EH (cell line): ENCODE measurements at regions not wholly inside any gene's neighbourhood (a gene's known extent, or its start where the extent isn't known, plus 50 kb on each side); places are given as distances from the start of the nearest gene placed in this dataset.
A peak's percentile ranks its signal among the peaks of the same experiment; 100 is the strongest.
"Not testable (repeated sequence)": the region's sequence is repeated elsewhere in the genome, so short reads cannot be mapped to it uniquely, and the experiment has no call there.

Experiments
- DNase-seq: peaks from one replicate; pipeline ENCODE4 v3.0.0-alpha.2; 2015; ENCODE audit warnings: low read depth

DNA sequence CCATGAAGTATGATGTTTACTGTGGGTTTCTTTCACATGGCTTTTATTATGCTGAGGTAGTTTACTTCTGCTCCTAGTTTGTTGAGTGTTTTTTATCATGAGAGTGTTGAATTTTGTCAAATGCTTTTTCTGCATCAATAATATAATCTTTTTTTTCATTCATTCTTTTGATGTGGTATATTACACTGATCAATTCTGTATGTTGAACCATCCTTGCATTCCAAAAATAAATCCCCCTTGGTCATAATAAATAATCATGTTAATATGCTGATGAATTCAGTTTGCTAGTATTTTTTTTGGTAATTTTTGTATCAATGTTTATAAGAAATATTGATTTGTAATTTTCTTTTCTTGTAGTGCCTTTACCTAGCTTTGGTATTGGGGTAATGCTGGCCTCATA is 97.9 kb upstream of the ZNF648 start:
- DNase-seq: no peak

DNA sequence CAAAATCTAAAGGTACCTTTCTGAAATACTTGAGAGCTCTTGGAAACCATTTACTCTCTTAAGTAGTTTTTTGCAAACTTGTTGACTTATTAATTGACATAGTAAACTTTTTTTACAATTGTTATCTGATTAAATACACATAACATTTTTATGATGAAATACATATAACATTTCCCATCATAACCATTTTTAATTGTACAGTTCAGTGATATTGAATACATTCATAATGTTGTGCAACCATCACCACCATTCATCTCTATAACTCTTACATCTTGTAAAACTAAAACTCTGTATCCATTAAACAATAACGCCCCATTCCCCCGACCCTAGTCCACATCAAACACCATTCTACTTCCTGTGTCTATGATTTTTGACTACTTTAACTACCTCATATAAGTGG is 95.7 kb upstream of the ZNF648 start:
- DNase-seq: no peak

DNA sequence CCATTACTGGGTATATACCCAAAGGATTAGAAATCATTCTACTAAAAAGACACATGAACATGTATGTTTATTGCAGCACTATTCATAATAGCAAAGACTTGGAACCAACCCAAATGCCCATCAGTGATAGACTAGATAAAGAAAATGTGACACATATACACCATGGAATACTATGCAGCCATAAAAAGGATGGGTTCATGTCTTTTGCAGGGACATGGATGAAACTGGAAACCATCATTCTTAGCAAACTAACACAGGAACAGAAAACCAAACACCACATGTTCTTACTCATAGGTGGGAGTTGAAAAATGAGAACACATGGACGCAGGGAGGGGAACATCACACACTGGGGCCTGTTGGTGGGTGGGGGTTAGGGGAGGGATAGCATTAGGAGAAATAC is 92.9 kb upstream of the ZNF648 start:
- not testable (repeated sequence) for DNase-seq

DNA sequence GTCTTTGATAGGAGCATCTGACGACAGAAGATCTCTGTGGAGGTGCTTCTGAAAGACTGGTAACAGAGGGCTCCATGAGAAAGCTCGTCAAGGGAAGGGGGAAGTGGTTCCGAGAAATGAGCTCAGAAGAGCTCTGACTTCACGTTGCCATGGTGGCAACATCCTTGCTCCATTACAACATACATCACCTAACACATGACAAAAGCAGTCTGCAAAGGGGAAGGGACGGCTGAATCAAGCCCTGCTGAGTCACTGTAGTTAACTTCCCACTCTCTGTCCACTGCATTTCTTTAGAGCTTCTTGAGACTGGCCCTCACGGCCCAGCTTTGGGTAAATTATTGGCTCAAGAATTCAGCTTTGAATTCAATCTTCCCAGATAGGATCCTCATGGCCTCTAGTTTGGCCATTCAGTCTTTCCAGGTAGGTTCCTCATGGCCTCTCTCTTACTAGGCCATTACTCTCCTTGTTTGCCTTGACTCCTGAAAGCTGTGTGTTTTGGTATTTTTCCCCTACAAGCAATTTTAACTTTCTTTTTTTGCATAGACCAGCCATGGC is 88.0 kb upstream of the ZNF648 start:
- peak; percentile 78 for DNase-seq

DNA sequence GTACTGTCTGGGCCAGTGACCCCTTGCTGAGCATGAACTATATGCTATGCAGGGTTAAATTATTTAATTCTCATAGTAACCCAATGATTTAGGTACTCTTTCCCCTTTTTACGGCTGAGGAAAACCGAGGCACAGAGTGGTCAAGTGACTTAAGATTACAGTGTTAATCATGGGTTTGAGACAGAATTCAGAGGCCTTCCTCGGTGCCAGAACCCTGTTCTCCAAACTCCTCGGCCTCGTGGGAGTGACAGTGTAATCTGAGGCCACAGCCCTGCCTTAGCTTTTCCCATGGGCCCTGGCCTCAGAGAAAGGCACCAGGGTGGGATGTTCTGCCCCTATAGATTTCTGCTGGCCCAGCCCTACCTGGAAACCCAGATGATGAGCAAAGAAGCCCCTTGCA is 86.4 kb upstream of the ZNF648 start:
- DNase-seq: no peak

GRCh38 chr1:182147136-182147820 is 85.8 kb upstream of the ZNF648 start:
- DNase-seq: no peak

DNA sequence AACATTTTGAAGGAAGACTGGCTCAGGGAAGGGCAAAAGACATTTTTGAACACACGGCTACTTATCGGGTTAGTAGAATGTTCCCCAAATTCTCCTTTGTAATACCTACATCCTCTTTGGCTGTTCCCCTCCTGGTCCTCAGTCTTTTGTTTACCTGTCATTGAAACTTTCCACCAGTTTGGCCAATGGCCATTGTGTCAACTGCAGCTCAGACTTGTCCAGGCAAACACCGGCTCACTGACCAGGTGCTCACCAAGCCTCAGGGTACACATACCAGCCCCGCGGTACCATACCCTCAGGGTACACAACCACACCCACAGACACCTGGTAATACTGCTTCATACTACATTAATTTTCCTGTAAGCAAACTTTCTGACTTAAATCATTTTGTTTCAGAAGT is 84.8 kb upstream of the ZNF648 start:
- DNase-seq: no peak

GRCh38 chr1:182145441-182145840 is 83.9 kb upstream of the ZNF648 start:
- no peak for DNase-seq

GRCh38 chr1:182144646-182145030 is 83.1 kb upstream of the ZNF648 start:
- no peak for DNase-seq

- peak; percentile 80 for DNase-seq
These were observed 82.5 kb upstream of the ZNF648 start for GRCh38 chr1:182143825-182144645.

DNA sequence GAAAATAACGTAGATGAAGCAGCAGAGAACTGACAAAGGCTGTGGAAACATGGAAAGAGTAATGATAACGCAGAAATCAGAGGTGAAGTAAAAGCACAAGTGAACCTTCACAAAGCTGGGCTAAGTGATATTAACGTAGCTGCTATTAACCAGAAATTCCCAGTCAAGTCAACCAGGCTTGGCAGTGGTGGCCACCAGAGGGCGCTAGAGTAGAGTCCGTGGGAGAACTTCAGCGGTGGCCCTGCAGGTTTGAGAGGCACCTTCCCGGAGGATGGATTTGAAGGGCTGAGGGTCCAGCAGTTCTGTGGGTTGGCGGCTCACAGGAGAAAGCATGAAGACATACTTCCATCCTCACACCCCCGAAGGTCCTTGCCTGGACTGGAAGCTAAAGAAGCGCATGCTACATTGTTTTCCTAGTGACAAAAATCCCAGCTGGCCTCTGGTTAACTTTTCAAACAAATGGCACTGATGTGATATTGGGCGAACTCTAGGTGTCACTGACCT is 81.7 kb upstream of the ZNF648 start:
- DNase-seq: peak; percentile 80

DNA sequence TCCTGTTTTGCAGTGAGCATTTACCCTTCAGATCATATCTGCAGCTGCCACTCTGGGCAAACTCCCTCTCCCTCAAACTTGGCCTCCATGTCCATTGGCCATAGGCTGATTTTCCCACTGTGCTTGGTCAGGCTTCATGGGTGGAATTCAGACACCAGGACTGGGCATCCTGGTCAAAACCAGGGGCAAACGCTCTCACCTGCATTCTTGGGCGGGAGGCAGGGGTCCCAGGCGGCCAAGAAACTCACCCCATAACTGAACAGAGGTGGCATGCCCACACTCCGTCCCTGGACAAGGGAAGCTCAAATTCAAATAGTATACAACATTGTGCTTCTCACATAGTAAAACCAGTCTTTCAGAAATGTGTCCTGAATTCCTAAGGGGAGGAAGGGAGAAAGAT is 81.1 kb upstream of the ZNF648 start:
- no peak for DNase-seq

DNA sequence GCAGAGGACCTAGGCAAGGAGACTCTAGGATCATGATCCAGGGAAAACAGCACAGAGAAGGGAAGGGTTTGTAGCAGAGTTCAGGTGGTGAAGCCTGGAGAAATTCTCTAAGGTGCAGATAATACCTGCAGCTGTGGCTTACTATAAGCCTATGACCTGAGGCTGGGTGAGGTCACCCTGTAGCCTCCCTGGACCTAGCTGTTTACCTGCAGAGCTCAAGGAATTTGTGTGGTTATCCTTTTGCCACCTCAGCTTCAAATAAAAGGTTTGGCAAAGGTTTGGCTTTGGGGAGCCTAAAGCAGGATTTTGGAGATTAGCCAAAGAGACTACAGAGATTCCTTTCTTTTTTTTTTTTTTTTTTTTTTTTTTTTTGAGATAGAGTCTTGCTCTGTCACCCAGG is 79.5 kb upstream of the ZNF648 start:
- no peak for DNase-seq

GRCh38 chr1:182139496-182139895 is 78.0 kb upstream of the ZNF648 start:
- no peak for DNase-seq

- no peak for DNase-seq
These were observed 76.0 kb upstream of the ZNF648 start for GRCh38 chr1:182137546-182137945.

GRCh38 chr1:182135946-182136345 is 74.4 kb upstream of the ZNF648 start:
- DNase-seq: no peak

DNA sequence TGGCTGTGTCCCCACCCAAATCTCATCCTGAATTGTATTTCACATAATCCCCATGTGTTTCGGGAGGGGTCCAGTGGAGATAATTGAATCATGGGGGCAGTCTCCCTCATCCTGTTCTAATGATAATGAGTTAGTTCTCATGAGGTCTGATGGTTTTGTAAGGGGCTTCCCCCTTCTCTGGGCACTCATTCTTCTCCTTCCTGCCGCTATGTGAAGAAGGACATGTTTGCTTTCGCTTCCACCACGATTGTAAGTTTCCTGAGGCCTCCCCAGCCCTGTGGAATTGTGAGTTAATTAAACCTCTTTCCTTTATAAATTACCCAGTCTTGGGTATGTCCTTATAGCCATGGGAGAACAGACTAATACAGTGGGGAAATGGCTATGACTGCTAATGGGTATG is 72.7 kb upstream of the ZNF648 start:
- no peak for DNase-seq

DNA sequence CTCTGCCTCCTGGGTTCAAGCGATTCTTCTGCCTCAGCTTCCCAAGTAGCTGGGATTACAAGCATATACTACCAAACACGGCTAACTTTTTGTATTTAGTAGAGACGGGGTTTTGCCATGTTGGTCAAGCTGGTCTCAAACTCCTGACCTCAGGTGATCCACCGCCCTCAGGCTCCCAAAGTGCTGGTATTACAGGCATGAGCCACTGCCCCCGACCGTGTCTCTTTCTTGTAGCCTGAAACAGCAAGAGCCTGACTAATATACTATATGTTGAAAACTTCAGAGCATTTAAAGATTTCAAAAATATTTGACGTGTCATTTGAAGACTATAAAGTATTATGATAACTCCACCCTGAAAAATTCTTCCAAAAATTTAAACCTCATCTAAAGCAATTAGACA is 71.7 kb upstream of the ZNF648 start:
- no peak for DNase-seq

DNA sequence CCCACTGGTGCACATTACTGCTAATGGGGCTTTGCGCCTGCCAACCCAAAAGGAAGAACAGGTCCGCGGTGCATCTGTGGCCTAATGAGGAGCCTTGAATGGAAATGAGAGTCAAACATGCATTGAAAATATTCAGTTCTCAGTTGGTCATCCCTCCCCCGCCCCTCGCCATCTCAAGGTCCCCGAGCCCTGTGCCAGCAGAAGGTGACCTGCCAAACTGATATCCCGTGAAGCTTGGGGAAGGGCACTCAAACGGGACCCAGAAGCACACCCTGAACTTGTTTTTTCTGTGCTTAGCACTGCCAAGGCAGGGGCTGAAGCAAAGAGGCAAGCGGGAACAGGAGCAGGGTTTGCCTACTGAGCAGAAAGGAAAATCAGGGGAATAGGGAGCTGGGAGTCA is 67.9 kb upstream of the ZNF648 start:
- DNase-seq: no peak

- DNase-seq: no peak
These were observed 67.0 kb upstream of the ZNF648 start for GRCh38 chr1:182128502-182128901.

DNA sequence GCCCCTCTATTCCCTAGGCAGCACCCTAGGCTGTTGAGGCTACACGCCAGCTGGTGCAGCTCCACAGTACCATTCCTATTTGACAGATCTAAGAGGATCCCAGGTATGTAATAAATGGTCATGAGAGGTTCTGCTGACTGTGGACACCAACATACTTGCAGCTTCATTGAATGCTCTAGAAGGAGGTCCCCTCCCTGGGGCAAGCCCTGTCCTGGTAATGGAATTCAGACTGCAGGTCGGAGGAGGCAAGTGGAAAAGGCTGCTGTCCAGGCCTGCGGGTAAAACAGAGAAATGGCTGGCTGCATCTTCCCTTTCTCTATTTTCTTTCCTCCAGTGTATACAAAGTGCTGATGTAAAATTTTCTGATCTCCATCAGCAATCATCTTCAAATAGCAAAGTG is 66.1 kb upstream of the ZNF648 start:
- no peak for DNase-seq

- DNase-seq: no peak
These were observed 64.8 kb upstream of the ZNF648 start for GRCh38 chr1:182126272-182126800.

GRCh38 chr1:182122913-182123260 is 61.4 kb upstream of the ZNF648 start:
- DNase-seq: peak; percentile 46
